ENCODE measurements at regions not wholly inside any gene's neighbourhood (a gene's known extent, or its start where the extent isn't known, plus 50 kb on each side); places are given as distances from the start of the nearest gene placed in this dataset.
"Not testable (repeated sequence)": the region's sequence is repeated elsewhere in the genome, so short reads cannot be mapped to it uniquely, and the experiment has no call there.

DNA sequence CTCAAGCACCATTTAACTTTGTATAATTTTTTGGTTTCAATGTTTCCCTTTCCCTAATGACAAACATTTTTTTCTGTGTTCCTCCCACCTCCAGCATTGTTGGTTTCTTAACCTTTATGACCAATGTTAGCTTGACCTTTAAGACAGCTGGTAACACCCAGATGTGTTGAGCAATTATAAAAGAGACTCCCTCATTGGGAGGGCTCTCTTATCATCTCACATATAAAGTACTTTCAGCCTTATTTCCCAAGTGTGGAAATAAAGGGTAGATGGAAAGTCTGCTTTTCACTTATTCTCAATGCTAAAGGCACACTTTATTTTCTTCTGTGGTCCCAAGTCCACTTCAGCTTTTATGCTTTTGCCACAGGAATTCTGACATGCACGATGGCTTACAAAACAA is 1420.4 kb downstream of the RAPGEF2 start:
- no peak overlapping the region for H3K27ac Mint-ChIP-seq
- H3K4me3 Mint-ChIP-seq, result no peak overlapping the region
- ATAC-seq (no peak), DNase-seq (ENCODE audit: low spot score in 2 of 2) (no peak)
- peaks cover 22% of the 10 kb centered on the region for H3K9me3 Mint-ChIP-seq
- no peaks in the 10 kb centered on the region for H3K4me1 Mint-ChIP-seq
- H3K36me3 Mint-ChIP-seq, result no peaks in the 10 kb centered on the region

DNA sequence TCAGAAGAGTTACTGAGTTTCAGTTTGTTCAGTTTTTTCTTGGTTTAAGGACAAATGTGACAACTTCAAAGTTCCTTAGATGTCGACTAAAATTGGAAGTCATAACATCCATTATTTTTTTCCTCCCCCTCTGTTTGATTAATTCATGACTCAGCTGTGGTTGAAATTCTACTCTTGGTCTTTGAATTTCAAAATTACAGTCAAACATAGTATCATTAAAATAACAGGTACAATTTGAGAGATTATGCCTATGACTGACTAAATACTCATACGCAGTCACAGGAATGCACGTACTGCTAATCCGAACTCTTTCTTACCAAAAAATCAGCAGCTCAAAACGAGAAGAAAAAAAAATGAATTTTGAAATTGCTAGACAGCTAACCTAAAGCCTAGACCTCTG is 1434.8 kb downstream of the RAPGEF2 start:
- Mint-ChIP-seq H3K4me3 (no peak overlapping the region), H3K36me3 (no peaks in the 10 kb centered on the region), H3K27ac (no peak overlapping the region), H3K9me3 (peaks cover 11% of the 10 kb centered on the region), H3K4me1 (no peaks in the 10 kb centered on the region)
- ATAC-seq (no peak), DNase-seq (ENCODE audit: low spot score in 2 of 2) (no peak)

DNA sequence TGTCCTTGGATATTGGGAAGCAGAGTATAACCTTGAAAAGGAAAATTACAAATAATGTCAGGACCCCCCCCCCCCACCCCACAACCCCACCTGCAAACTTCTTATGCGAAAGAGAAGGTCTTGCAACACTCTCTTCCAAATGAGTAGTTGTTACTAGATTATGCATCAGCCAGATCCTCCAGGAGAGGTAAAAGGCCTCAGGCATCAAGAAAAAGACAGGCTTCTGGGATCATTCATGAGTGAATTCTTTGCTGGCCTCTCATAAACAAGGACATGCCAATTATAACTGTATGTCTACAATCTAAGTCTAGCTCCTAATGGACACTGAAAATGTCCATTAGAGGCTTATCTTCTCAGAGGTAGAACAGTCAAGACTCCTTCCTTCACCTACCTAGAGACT is 1443.3 kb downstream of the RAPGEF2 start:
- ATAC-seq, result no peak
- DNase-seq (ENCODE audit: low spot score in 2 of 2), result no peak
- Mint-ChIP-seq H3K36me3 (no peaks in the 10 kb centered on the region), H3K9me3 (peaks cover 10% of the 10 kb centered on the region), H3K4me1 (no peaks in the 10 kb centered on the region), H3K27ac (no peak overlapping the region), H3K4me3 (no peak overlapping the region)

DNA sequence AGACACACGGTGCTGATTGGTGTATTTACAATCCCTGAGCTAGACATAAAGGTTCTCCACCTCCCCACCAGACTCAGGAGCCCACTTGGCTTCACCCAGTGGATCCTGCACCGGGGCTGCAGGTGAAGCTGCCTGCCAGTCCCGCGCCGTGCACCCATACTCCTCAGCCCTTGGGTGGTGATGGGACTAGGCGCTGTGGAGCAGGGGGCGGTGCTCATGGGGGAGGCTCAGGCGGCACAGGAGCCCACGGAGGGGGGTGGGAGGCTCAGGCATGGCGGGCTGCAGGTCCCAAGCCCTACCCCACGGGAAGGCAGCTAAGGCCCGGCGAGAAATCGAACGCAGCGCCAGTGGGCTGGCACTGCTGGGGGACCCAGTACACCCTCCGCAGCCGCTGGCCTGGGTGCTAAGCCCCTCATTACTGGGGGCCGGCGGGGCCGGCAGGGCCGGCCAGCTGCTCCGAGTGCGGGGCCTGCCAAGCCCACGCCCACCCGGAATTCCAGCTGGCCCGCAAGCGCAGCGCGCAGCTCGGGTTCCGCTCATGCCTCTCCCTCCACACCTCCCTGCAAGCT is 1447.2 kb downstream of the RAPGEF2 start:
- H3K4me3 Mint-ChIP-seq; H3K9me3 Mint-ChIP-seq; DNase-seq (ENCODE audit: low spot score in 2 of 2); H3K27ac Mint-ChIP-seq; H3K4me1 Mint-ChIP-seq; H3K36me3 Mint-ChIP-seq; ATAC-seq: not testable (repeated sequence)

DNA sequence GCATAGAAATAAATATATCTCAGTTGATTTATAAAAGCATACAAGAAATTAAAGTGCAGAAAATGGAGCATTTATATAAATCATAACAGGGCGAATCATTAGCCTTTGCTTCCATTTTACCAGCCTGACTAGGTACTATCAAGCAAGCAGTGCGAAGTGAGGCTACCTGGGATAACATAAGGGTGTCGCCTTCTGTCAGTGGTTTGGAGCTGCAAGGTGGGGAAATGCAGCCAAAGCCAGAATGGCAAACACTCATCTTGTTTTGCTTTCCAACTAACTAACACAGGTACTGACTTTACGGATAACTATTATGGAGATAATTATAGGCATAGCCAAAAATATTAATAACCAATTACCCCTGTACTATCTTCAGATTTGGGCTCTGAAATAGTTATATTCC is 1459.8 kb downstream of the RAPGEF2 start:
- Mint-ChIP-seq H3K4me3 (no peak overlapping the region), H3K4me1 (no peaks in the 10 kb centered on the region), H3K9me3 (peaks cover 10% of the 10 kb centered on the region), H3K27ac (no peak overlapping the region), H3K36me3 (no peaks in the 10 kb centered on the region)
- DNase-seq (ENCODE audit: low spot score in 2 of 2) (no peak), ATAC-seq (no peak)

GRCh38 chr4:160563552-160564282 is 1460.8 kb downstream of the RAPGEF2 start:
- no peak overlapping the region for H3K27ac Mint-ChIP-seq
- no peaks in the 10 kb centered on the region for H3K4me1 Mint-ChIP-seq
- DNase-seq (ENCODE audit: low spot score in 2 of 2), result no peak
- peaks cover 13% of the 10 kb centered on the region for H3K9me3 Mint-ChIP-seq
- no peak for ATAC-seq
- H3K4me3 Mint-ChIP-seq, result no peak overlapping the region
- H3K36me3 Mint-ChIP-seq, result no peaks in the 10 kb centered on the region

DNA sequence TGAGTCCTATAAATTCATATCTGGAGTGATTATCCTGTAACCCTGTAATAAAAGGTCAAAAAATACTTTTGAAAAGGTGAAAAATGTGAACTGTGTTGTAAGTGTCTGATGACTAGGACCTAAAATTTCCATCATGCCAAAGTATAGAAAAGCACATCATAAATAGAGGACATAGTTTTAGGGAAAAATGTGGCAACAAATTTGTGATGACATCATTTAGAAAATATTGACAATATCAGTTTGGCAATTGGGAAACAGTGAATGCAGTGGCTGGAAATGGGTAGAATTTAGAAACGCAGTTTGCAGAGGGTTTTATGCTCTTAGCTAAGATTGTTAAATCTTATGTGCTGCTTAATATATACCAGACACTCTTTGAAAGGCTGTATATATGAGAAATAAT is 1464.8 kb downstream of the RAPGEF2 start:
- no peak for DNase-seq (ENCODE audit: low spot score in 2 of 2)
- Mint-ChIP-seq H3K4me3 (no peak overlapping the region), H3K9me3 (peaks cover 13% of the 10 kb centered on the region), H3K36me3 (no peaks in the 10 kb centered on the region), H3K4me1 (no peaks in the 10 kb centered on the region), H3K27ac (no peak overlapping the region)
- ATAC-seq, result no peak

DNA sequence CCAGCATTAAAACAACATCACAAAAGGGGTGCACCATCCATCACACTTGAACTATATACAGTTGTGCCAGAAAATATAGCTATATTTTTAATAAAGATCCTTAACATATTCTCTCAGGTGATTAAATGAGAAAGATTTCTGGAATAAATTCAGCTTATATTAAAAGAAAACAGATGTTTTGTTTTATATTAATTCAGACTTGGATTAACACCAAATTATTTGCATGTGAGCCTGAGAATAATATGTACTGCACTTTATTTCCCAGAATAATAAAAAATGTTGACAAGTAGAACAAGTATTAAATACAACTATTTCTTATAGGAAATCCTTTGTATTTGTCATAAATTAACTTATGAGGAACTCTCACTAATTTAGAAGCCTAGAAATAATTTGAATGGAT is 1467.4 kb downstream of the RAPGEF2 start:
- ATAC-seq, result no peak
- Mint-ChIP-seq H3K4me1 (no peaks in the 10 kb centered on the region), H3K36me3 (no peaks in the 10 kb centered on the region), H3K4me3 (no peak overlapping the region), H3K27ac (no peak overlapping the region), H3K9me3 (peaks cover 13% of the 10 kb centered on the region)
- DNase-seq (ENCODE audit: low spot score in 2 of 2), result no peak

- not testable (repeated sequence) for DNase-seq (ENCODE audit: low spot score in 2 of 2); H3K4me3 Mint-ChIP-seq; H3K9me3 Mint-ChIP-seq; ATAC-seq; H3K4me1 Mint-ChIP-seq; H3K27ac Mint-ChIP-seq; H3K36me3 Mint-ChIP-seq
Observed at GRCh38 chr4:160574272-160574671, 1471.4 kb downstream of the RAPGEF2 start.

GRCh38 chr4:160580581-160580980 is 1477.7 kb downstream of the RAPGEF2 start:
- no peak for ATAC-seq
- no peak for DNase-seq (ENCODE audit: low spot score in 2 of 2)
- peaks cover 1% of the 10 kb centered on the region for H3K9me3 Mint-ChIP-seq
- H3K27ac Mint-ChIP-seq, result no peak overlapping the region
- H3K4me3 Mint-ChIP-seq, result no peak overlapping the region
- H3K4me1 Mint-ChIP-seq, result no peaks in the 10 kb centered on the region
- no peaks in the 10 kb centered on the region for H3K36me3 Mint-ChIP-seq

- ATAC-seq (no peak), DNase-seq (ENCODE audit: low spot score in 2 of 2) (no peak)
- Mint-ChIP-seq H3K9me3 (peaks cover 19% of the 10 kb centered on the region), H3K27ac (no peak overlapping the region), H3K4me3 (no peak overlapping the region), H3K36me3 (no peaks in the 10 kb centered on the region), H3K4me1 (no peaks in the 10 kb centered on the region)
Observed at GRCh38 chr4:160592258-160592657, 1489.4 kb downstream of the RAPGEF2 start.

DNA sequence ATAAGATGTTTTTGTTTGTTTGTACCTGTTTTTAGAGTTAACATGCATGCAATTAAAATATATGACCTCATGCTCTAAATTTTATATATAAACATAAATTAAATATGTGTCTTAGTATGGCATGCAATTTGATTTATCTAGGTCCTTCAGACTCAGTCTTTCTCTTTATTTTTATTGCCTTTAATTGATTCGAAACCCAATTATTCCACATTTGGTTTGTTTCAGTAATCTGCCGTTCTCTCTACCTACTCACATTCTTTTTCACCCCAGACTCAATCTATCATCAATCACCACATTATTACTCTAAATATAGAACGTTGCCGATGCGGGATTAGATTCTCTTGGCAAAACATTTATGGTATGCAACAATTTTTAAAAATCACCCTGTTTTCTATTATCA is 1492.8 kb downstream of the RAPGEF2 start:
- H3K9me3 Mint-ChIP-seq, result peaks cover 19% of the 10 kb centered on the region
- no peak overlapping the region for H3K4me3 Mint-ChIP-seq
- H3K27ac Mint-ChIP-seq, result no peak overlapping the region
- no peak for DNase-seq (ENCODE audit: low spot score in 2 of 2)
- no peaks in the 10 kb centered on the region for H3K4me1 Mint-ChIP-seq
- no peaks in the 10 kb centered on the region for H3K36me3 Mint-ChIP-seq
- no peak for ATAC-seq

GRCh38 chr4:160604541-160604940 is 1501.7 kb downstream of the RAPGEF2 start:
- no peaks in the 10 kb centered on the region for H3K4me1 Mint-ChIP-seq
- no peak overlapping the region for H3K4me3 Mint-ChIP-seq
- no peak overlapping the region for H3K27ac Mint-ChIP-seq
- ATAC-seq (no peak), DNase-seq (ENCODE audit: low spot score in 2 of 2) (no peak)
- peaks cover 3% of the 10 kb centered on the region for H3K9me3 Mint-ChIP-seq
- H3K36me3 Mint-ChIP-seq, result no peaks in the 10 kb centered on the region

DNA sequence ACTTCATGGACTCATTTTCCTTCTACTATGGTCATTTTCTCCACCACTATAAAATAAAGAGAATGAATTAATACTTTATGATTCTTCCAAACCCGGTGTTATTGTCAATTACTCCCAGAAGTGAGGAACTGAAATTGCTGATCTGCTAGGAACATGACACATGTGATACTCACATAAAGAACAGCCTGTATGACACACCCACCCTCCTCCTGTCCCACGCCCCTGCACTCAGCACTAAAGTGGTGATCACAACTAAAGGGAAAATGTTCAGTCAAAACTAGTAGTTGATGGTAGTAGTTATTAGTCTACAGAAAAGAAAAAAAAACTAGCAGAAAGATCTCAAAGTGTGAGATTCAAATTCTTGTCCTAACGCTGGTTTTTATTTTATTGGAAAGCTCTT is 1508.3 kb downstream of the RAPGEF2 start:
- DNase-seq (ENCODE audit: low spot score in 2 of 2) (no peak), ATAC-seq (no peak)
- Mint-ChIP-seq H3K36me3 (no peaks in the 10 kb centered on the region), H3K9me3 (peaks cover 14% of the 10 kb centered on the region), H3K4me1 (no peaks in the 10 kb centered on the region), H3K4me3 (no peak overlapping the region), H3K27ac (no peak overlapping the region)

- H3K27ac Mint-ChIP-seq, result no peak overlapping the region
- ATAC-seq (no peak), DNase-seq (ENCODE audit: low spot score in 2 of 2) (no peak)
- no peak overlapping the region for H3K4me3 Mint-ChIP-seq
- no peaks in the 10 kb centered on the region for H3K36me3 Mint-ChIP-seq
- no peaks in the 10 kb centered on the region for H3K4me1 Mint-ChIP-seq
- peaks cover 15% of the 10 kb centered on the region for H3K9me3 Mint-ChIP-seq
Observed at GRCh38 chr4:160631044-160631443, 1528.2 kb downstream of the RAPGEF2 start.

- H3K36me3 Mint-ChIP-seq, result no peaks in the 10 kb centered on the region
- no peak overlapping the region for H3K27ac Mint-ChIP-seq
- DNase-seq (ENCODE audit: low spot score in 2 of 2) (no peak), ATAC-seq (no peak)
- no peak overlapping the region for H3K4me3 Mint-ChIP-seq
- peaks cover 17% of the 10 kb centered on the region for H3K9me3 Mint-ChIP-seq
- H3K4me1 Mint-ChIP-seq, result no peaks in the 10 kb centered on the region
Observed at GRCh38 chr4:160652790-160653189, 1511.0 kb downstream of the FSTL5 start.
